Subcutaneous abdominal adipose tissue (tissue), 5 donors: ENCODE measurements at regions not wholly inside any gene's neighbourhood (a gene's known extent, or its start where the extent isn't known, plus 50 kb on each side); places are given as distances from the start of the nearest gene placed in this dataset.

Source experiments
- H3K27ac ChIP-seq: one replicate; pipeline ENCODE4 v1.7.0; 2013; ENCODE audit warnings: low read depth, mild to moderate bottlenecking, inconsistent platforms, low read length, moderate library complexity
- H3K27me3 ChIP-seq, 5 donors: one replicate each; pipeline ENCODE4 v1.7.0; 2013; ENCODE audit warnings: low read length in 5 of 5, inconsistent platforms in 1 of 5; ENCODE audit not compliant: control insufficient read depth in 5 of 5, insufficient read depth in 4 of 5
- H3K36me3 ChIP-seq, 5 donors: one replicate each; pipeline ENCODE4 v1.7.0; 2013; ENCODE audit warnings: low read length in 5 of 5; ENCODE audit not compliant: control insufficient read depth in 5 of 5, insufficient read depth in 5 of 5
- H3K4me1 ChIP-seq, 5 donors: one replicate each; pipeline ENCODE4 v1.7.0; 2013; ENCODE audit warnings: low read length in 5 of 5, mild to moderate bottlenecking in 3 of 5, moderate library complexity in 1 of 5; ENCODE audit not compliant: control insufficient read depth in 5 of 5, insufficient read depth in 5 of 5
- H3K4me3 ChIP-seq, 5 donors: one replicate each; pipeline ENCODE4 v1.7.0; 2013; ENCODE audit warnings: low read length in 5 of 5, low read depth in 1 of 5
- H3K9ac ChIP-seq, 5 donors: one replicate each; pipeline ENCODE4 v1.7.0; 2013; ENCODE audit warnings: low read length in 5 of 5, mild to moderate bottlenecking in 4 of 5, moderate library complexity in 3 of 5
- H3K9me3 ChIP-seq, 5 donors: one replicate each; pipeline ENCODE4 v1.7.0; 2013; ENCODE audit warnings: low read length in 5 of 5; ENCODE audit not compliant: control insufficient read depth in 5 of 5
- donor health status: healthy.
- donor health status: healthy.
- donor health status: healthy.
- donor health status: healthy.
- donor health status: healthy.

GRCh38 chr1:2865000-2865399 is 63.5 kb upstream of the TTC34 start:
- Histone ChIP-seq H3K27ac (no peak overlapping the region), H3K4me1 (no peaks in the 10 kb centered on the region), H3K36me3 (no peaks in the 10 kb centered on the region), H3K9me3 (peaks cover 0 to 3% (median 2%) of the 10 kb centered on the region in 5 donors), H3K27me3 (peaks cover 37 to 64% (median 46%) of the 10 kb centered on the region in 5 donors), H3K9ac (no peak overlapping the region), H3K4me3 (no peak overlapping the region)

DNA sequence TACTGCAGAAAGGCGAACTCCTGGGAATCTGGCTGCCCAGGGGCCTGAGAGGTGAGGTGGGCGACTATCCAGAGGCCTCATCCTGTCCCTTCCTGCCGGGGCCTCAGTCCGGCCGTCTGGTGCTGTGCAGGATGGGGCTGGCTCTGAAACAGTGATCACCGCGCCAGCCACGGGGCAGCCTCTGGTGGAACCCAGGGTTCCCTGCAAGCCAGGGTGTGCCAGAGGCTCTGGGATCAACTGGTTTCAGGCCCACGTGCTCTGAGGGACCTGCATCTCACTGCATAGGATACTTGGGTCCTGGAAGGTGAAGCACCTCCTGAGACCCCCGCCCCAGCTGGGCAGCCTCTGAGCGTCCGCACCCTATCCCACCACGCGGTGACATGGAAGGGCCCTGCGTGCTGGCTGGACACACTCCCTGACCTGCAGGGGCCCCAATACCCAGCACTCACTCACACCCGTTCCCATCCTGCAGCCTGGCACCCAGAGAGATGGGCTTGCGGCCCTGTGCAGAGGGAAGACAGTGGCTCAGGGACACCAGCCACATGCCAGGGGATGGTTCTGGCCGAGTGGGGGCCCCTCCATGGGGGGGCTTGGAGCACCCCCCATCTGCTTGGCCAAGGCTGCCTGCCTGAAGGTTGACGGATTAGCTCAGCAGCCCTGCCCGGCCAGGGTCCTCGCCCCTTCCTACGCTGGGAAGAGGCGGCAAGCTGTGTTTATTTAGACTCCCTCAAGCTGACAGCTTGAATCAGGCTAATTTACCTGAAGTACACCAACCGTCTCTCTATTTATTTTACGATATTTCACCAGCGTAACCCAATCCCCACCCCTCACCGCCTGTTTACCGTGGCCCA is 64.3 kb upstream of the TTC34 start:
- H3K4me1 ChIP-seq = no peaks in the 10 kb centered on the region
- H3K4me3 ChIP-seq = no peak overlapping the region
- H3K36me3 ChIP-seq = no peaks in the 10 kb centered on the region
- H3K9ac ChIP-seq = no peak overlapping the region
- peaks cover 37 to 63% (median 46%) of the 10 kb centered on the region in 5 donors for H3K27me3 ChIP-seq
- peaks cover 0 to 11% (median 8%) of the 10 kb centered on the region in 5 donors for H3K9me3 ChIP-seq
- no peak overlapping the region for H3K27ac ChIP-seq

GRCh38 chr1:2866422-2867086 is 65.1 kb upstream of the TTC34 start:
- no peak overlapping the region for H3K27ac ChIP-seq
- no peaks in the 10 kb centered on the region for H3K4me1 ChIP-seq
- H3K36me3 ChIP-seq = no peaks in the 10 kb centered on the region
- peaks cover 31 to 57% (median 42%) of the 10 kb centered on the region in 5 donors for H3K27me3 ChIP-seq
- peaks cover 4 to 18% (median 15%) of the 10 kb centered on the region in 5 donors for H3K9me3 ChIP-seq
- no peak overlapping the region for H3K9ac ChIP-seq
- no peak overlapping the region for H3K4me3 ChIP-seq

- no peak overlapping the region for H3K4me3 ChIP-seq
- no peaks in the 10 kb centered on the region for H3K4me1 ChIP-seq
- H3K9me3 ChIP-seq = peaks cover 4 to 23% (median 20%) of the 10 kb centered on the region in 5 donors
- H3K27me3 ChIP-seq = peaks cover 26 to 53% (median 42%) of the 10 kb centered on the region in 5 donors
- no peak overlapping the region for H3K27ac ChIP-seq
- H3K36me3 ChIP-seq = no peaks in the 10 kb centered on the region
- H3K9ac ChIP-seq = no peak overlapping the region
Observed at GRCh38 chr1:2867087-2867425, 65.6 kb upstream of the TTC34 start.

DNA sequence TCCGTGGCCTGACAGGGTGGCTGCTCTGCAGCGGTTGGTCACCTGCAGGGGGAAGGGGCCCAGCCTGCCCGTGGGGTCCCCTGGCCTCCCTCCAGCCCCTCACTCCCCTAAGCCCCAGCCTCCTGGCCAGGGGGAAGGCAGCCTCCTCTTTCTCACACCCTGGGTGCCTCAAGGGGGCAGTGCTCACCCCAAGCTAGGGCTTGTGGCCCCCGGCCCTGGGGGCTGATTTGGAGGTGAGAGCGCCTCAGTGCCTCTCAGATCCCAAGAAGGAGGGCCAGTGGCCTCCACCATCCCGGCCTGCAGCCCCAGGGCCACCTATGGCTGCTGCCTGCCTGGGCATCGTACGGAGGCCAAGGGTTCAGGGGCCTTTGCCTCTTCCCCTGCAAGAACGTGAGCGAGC is 66.4 kb upstream of the TTC34 start:
- no peak overlapping the region for H3K4me3 ChIP-seq
- H3K27me3 ChIP-seq = peaks cover 21 to 45% (median 36%) of the 10 kb centered on the region in 5 donors
- H3K9me3 ChIP-seq = peaks cover 4 to 28% (median 23%) of the 10 kb centered on the region in 5 donors
- H3K4me1 ChIP-seq = no peaks in the 10 kb centered on the region
- H3K27ac ChIP-seq = no peak overlapping the region
- H3K36me3 ChIP-seq = no peaks in the 10 kb centered on the region
- H3K9ac ChIP-seq = no peak overlapping the region

DNA sequence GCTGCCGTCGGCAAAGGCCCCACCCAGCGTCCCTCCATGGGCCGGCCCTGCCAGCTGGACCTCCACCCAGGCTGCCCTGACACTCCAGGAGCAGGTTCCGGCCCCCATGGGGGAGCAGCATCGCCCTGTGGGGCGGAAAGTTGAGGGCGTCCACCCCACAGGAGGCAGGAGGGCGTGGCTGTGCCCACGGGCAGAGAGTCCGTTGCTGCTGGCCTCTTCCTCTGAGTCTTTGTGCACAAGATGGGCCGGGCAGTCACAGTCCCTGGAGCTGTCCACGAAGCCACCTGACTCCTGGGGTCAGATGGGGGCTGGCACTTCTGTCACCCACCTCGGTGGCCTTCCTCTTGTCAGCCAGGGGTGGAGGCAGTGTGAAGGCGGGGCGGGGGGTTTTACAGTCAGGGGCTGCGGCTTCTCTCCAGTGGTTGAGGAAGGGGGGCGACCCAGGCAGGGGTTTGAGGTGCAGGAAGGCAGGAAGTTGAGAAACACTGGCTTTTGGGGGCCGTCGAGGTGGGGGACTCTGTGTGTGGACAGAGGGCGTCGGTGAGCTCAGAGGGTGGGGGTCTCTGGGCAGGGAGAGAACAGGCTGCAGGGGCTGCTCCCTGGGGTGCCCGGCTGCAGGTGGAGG is 67.2 kb upstream of the TTC34 start:
- Histone ChIP-seq H3K27ac (no peak overlapping the region), H3K36me3 (no peaks in the 10 kb centered on the region), H3K27me3 (peaks cover 21 to 40% (median 34%) of the 10 kb centered on the region in 5 donors), H3K4me1 (no peaks in the 10 kb centered on the region), H3K4me3 (no peak overlapping the region), H3K9ac (no peak overlapping the region), H3K9me3 (peaks cover 4 to 28% (median 23%) of the 10 kb centered on the region in 5 donors)

DNA sequence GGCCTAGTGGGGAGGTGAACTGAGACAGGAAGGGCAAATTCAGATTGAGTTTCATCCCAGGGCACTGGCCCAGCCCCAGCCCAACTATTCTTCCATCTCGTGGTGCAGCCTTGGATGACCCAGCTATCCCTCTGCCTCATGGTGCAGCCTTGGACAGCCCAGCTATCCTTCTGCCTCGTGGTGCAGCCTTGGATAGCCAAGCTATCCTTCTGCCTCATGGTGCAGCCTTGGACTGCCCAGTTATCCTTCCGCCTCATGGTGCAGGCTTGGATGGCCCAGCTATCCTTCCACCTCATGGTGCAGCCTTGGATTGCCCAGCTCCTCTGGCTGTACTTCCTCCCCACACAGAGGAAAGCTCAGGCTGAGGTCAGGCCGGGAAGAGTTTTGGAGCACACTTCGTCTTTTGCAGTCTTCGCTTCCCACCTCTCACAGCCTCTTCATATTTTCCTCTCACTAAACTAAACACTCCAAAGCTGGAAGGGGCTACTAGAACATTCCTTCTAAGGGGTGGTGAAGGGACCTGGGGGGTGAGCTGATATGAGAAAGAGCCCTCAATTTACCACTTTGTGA is 69.8 kb upstream of the TTC34 start:
- Histone ChIP-seq H3K4me3 (peak overlapping the region in 4 of 5 donors; percentile 0 to 37 (median 22)), H3K27me3 (peaks cover 13 to 41% (median 35%) of the 10 kb centered on the region in 5 donors), H3K9me3 (peaks cover 4 to 28% (median 23%) of the 10 kb centered on the region in 5 donors), H3K36me3 (no peaks in the 10 kb centered on the region), H3K9ac (no peak overlapping the region), H3K27ac (no peak overlapping the region), H3K4me1 (peaks cover 0 to 9% (median 0%) of the 10 kb centered on the region in 5 donors)

- peaks cover 0 to 9% (median 0%) of the 10 kb centered on the region in 5 donors for H3K4me1 ChIP-seq
- H3K9ac ChIP-seq = no peak overlapping the region
- H3K4me3 ChIP-seq = no peak overlapping the region
- peaks cover 4 to 43% (median 26%) of the 10 kb centered on the region in 5 donors for H3K27me3 ChIP-seq
- H3K27ac ChIP-seq = no peak overlapping the region
- H3K36me3 ChIP-seq = no peaks in the 10 kb centered on the region
- H3K9me3 ChIP-seq = peaks cover 4 to 28% (median 23%) of the 10 kb centered on the region in 5 donors
Observed at GRCh38 chr1:2874207-2874606, 72.7 kb upstream of the TTC34 start.

DNA sequence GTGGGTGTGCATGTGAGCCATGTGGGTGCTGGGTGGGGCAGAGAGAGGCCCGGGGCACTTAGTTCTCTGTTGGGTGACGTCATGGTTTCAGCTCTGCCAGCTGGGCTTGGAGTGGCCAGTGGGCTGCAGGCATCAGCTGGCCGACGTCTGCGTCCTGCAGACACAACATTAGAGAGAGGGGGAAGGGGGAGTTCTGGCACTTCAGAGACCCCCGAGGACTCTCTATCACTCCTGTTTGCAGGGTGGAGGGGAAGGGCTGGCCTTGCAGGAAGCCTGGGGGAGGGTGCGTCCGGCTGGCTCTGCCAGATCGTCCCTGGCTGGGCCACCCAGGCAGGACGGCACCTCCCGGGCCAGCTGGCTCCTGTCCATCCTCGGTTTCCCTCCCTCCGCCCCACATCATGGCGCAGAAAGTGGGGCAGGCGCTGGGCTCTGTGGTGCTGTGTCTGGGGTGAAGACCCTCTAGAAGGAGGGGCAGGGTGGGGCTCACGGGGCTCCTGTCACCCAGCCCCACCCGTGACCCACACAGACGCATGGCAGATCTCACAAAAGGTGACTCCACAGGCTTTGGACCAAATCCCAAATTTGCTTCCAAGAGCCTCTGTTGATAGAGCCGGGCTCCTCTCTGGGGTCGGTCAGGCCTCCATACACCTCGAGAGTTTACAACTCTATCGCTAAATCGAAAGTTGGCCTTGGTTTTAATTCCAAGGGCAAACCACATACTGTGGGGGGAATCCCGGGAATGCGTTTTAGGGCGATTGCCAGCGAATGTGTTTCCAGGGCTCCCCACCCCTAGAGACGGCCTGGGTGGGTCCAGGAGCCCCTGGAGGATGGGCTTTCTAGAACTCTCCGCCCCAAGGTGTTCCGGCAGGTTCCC is 73.4 kb upstream of the TTC34 start:
- Histone ChIP-seq H3K27me3 (peaks cover 4 to 45% (median 31%) of the 10 kb centered on the region in 5 donors), H3K4me3 (no peak overlapping the region), H3K9ac (no peak overlapping the region), H3K4me1 (peaks cover 0 to 9% (median 0%) of the 10 kb centered on the region in 5 donors), H3K9me3 (peaks cover 4 to 26% (median 22%) of the 10 kb centered on the region in 5 donors), H3K36me3 (no peaks in the 10 kb centered on the region), H3K27ac (no peak overlapping the region)
